ENCODE measurements at regions not wholly inside any gene's neighbourhood (a gene's known extent, or its start where the extent isn't known, plus 50 kb on each side); places are given as distances from the start of the nearest gene placed in this dataset.

DNA sequence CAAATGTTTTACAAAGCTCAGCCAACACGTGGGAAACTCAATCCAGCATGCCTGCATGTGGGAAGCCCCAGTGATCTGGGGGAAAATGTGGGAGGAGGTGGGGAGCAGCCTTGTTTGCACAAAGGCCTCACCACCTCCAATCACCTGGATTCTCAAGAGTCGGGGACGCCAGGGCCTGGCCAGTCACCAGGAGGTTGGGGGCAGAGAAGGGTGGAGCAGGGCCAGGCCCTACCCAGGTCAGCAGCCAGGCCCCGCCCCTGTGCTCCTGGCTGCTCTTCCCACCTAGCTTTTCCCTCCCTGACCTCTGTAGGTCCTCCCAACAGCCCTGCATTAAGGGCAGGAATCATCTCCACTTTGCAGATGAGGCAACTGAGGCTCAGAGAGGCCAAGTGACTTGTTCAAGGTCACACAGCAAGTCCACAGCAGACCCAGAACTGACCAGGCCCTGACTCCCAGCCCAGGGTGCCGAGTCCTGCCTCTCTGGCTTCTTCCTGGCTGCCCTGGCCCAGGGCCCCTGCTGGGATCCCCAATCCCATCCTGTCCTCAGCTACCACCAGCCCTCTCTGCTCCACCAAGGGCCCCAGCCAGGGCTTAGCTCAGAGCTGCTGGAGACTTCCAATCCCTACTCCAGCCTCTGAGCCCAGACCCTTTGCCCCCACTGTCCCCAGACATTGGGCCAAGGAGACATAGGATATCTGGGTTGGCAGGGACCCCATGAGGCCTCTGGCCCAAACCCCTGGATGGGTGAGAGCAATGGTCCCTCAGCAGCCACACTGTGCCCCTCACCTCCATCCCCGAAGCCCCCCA lies 508.6 kb downstream of the PTPRU start:
- no peak for DNase-seq

DNA sequence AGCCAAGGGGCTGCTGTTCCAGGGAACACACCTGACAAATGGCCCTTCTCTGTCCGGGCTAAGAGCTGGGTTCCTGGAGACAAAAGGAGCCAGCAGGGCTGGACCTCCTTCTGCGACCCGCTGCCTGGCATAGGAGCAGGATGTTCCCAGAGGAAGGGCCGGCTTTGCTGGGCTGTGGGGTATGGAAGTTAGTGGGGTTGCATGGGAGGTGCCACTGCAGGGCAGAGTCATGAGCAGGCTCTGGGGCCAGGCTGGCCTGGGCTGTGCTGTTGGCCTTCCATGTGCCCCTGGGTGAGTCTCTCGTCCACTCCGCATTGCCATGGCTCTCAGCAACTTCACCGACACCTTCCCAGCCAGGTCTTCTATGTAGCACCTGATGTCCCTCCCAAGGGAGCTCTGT lies 507.6 kb downstream of the PTPRU start:
- DNase-seq, result no peak

DNA sequence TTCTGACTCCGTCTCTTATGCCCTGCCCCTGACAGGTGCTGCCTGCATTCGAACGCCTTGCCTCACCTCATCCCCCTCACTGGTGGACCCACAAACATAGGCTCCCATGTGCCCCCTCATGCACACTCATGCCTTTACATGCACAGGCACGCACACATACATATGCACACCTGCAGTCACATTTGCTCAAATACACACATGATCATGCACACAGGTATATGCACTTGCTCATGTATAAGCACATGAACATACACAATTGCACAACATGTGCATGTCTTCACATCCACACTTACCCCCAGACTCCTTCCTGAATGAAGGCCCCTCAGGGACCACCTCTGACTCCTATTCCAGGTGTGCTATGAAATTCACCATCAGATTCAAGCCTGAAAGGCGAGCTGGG lies 506.9 kb downstream of the PTPRU start:
- no peak for DNase-seq

DNA sequence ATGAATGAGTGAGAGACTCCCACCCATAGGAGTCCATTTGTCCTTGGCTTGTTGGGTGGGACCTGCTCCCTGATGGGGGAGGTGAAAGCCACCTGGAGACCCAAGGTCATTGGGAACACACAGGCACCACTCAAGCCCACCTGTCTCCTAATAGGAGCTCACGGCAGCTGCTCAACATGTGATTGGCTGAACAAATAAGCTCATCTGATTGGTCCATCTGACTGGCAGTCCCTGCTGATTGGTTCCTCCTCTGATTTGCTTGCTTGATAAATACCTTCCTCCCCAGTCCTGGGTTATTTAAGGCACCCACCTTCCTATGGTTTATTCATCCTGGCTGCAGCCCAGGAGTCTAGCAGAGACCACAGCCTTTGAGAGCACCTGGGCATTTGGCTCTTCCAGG lies 502.9 kb downstream of the PTPRU start:
- DNase-seq, result no peak

- peak; percentile 57 for DNase-seq
Measured at GRCh38 chr1:29736582-29737188, 500.4 kb downstream of the PTPRU start.

GRCh38 chr1:29732453-29732852 lies 496.1 kb downstream of the PTPRU start:
- no peak for DNase-seq

GRCh38 chr1:29730623-29731022 lies 494.3 kb downstream of the PTPRU start:
- DNase-seq, result no peak

DNA sequence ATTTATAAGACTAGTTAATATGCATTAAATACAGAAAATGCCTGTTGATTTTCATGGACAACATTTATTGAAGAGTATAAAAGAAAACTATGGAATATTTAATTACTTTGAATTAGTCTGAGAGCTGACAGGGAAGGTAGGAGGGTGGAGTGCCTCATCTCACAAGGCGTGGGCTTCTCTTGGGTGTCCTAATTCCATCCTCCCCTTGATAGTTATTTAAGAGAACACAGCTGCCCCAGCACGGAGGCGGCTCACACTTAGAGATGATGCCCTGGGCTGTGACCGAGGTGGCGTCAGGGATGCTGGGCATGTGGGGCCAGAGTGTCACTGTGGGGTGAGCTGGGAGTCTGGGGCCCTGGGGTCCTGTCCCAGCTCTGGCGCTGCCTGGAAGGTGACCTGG lies 493.0 kb downstream of the PTPRU start:
- DNase-seq, result no peak

DNA sequence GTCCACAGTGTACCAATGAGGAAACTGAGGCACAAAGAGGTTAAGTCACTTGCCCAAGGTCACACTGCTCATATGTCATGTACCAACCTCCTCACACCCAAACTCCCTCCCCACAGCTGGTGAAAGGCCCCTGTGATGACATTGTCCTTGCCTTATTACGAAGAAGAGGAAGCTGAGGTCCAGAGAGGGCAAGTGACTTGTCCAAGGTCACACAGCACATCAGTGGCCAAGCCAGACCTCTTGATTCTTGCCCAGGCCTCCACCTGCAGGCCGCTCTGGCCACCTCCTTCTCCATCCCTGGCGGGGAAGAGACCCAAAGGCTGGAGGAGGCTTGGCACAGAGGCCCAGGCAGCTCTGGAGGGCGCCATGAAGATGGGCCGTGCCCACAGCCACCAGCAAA lies 492.4 kb downstream of the PTPRU start:
- DNase-seq, result no peak

GRCh38 chr1:29725262-29725661 lies 488.9 kb downstream of the PTPRU start:
- no peak for DNase-seq

GRCh38 chr1:29722598-29722997 lies 486.3 kb downstream of the PTPRU start:
- no peak for DNase-seq

DNA sequence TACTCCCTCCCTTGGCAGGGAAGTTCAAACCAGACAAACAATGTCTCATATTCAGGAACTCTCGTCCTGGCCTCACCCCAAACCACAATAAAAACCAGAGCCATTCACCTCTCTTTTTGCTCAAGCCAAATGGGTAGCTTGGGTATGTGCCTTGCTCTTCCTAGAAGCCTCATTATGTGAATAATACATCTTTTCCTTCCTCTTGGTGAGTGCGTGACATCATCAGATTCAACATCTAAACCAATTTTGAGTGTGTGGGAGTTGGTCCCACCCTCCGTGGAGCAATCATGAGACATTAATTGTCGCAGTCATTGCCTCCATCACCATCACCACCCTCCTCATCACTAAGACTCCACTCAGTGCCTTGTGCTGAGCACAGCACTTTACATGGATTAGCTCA lies 482.9 kb downstream of the PTPRU start:
- DNase-seq, result no peak

GRCh38 chr1:29718791-29719190 lies 482.5 kb downstream of the PTPRU start:
- DNase-seq, result no peak

GRCh38 chr1:29716306-29716705 lies 480.0 kb downstream of the PTPRU start:
- no peak for DNase-seq

DNA sequence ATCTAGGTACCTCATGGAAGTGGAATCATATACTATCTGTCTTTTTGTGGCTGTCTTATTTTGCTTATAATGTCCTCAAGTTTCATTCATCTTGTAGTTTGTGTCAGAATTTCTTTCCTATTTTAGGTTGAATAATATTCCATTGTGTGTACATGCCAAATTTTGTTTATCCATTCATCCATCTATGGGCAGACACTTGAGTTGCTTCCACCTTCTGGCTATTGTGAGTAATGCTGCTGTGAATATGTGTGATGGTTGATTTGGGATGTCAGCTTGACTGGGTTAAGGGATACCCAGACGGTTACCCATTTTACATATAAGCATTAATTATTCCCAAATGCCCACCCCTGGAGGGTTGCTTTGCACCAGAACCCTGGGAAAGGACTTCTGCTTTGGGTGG lies 477.5 kb downstream of the PTPRU start:
- no peak for DNase-seq

DNA sequence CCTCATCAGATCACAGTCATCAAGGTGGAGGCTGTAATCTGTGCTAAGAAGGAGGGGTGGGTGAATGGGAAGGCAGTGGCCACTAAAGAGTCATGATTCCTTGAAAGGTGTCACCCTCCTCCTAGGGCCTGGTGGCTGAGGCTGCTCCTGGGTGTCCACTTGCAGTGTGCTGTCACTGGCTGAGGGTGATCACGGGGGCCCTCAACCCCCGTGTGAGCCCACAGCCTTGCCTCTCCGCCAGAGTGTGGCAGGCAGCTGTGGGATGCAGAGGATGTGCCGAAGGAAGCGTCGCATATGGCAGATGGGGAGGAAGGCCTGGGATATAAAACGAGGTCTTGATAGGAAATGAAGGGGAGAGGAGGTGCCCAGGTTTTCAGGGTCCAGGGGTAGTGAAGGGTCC lies 476.5 kb downstream of the PTPRU start:
- DNase-seq, result no peak

GRCh38 chr1:29712284-29712651 lies 475.9 kb downstream of the PTPRU start:
- no peak for DNase-seq

- DNase-seq, result no peak
Measured at GRCh38 chr1:29711582-29712283, 475.4 kb downstream of the PTPRU start.

GRCh38 chr1:29709704-29710280 lies 473.5 kb downstream of the PTPRU start:
- no peak for DNase-seq

DNA sequence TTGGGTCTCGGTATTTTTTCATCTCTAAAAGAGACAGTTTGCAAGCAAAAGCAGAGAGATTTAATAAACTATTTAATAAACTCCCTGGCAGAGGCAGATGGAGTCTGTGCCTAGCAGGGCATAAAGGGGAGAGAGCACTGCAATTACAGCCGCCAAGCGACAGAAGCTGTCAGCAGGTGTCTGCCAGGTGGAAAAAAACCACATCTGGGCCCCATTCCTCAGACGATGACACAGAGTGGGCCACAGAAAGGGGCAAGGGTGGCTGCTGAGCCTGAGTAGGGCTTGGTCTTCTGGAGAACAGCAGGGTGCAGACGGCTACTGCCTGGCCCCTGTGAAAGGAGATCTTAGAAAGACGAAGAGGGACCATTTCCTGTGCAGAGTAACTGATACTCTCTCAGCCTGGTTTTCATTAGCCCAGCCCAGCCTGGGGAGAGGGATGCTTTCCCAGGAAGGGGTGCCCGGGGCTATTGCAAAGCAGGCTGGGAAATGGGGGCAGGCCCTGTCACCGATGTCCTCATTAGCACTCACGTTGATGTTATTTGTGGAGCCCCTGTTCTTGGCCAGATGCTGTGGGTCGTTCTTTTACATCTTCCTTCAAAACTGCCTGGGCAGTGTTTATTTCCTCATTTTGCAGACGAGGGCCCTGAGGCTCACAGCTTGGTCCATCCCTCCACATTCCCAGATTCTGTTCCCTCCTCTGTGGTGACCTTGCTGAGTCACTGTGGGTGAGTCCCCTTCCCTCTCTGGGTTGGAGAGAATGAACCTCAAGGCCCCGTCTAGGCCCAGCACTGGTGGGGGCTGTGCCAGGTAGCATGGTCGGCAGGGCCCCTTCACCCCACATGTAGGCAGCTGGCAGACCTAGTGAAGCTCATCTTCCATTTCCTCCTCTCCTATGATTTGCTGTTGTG lies 472.7 kb downstream of the PTPRU start:
- DNase-seq, result no peak

DNA sequence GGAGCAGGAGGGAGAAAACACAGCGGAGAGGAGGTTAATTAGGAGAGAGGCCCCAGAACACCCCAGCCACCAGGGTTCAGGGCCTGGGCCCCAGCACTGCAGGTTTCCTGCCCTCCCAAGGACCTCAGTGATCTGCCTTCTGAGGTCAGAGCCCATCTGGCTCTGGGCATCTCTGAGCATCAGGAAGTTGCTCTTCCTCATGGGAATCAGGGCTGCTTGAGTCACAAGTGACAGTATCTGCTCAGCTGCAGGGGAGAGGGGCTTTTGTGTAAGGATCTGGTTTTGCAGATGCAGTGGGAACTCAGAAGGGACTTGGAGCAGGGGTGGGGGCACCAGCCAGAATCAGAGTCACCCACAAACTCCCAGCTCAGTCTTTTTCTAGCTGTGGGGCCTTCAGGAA lies 472.1 kb downstream of the PTPRU start:
- DNase-seq, result no peak

- no peak for DNase-seq
Measured at GRCh38 chr1:29707796-29708195, 471.5 kb downstream of the PTPRU start.

- DNase-seq, result no peak
Measured at GRCh38 chr1:29706936-29707335, 470.6 kb downstream of the PTPRU start.
